Peyer's patch (tissue), 4 donors: ENCODE measurements at regions not wholly inside any gene's neighbourhood (a gene's known extent, or its start where the extent isn't known, plus 50 kb on each side); places are given as distances from the start of the nearest gene placed in this dataset.

Experiments
- POLR2A ChIP-seq, 2 donors: fragments of 450-650 bp; IDR thresholded peaks; one replicate each; pipeline ENCODE4 v1.5.1; 2017; ENCODE audit warnings: antibody characterized with exemption in 2 of 2, mild to moderate bottlenecking in 2 of 2, moderate library complexity in 2 of 2
- TF ChIP-seq, protein P1 (sequence below), 6 experiments: fragments of 450-650 bp in 4 of 6; fragments of 200-600 bp in 2 of 6; sonication (generic) in 1 of 6; IDR thresholded peaks; one replicate each; pipeline ENCODE4 v1.5.1; 2017 to 2019; ENCODE audit warnings: antibody characterized with exemption in 6 of 6, mild to moderate bottlenecking in 3 of 6, moderate library complexity in 1 of 6

DNA sequence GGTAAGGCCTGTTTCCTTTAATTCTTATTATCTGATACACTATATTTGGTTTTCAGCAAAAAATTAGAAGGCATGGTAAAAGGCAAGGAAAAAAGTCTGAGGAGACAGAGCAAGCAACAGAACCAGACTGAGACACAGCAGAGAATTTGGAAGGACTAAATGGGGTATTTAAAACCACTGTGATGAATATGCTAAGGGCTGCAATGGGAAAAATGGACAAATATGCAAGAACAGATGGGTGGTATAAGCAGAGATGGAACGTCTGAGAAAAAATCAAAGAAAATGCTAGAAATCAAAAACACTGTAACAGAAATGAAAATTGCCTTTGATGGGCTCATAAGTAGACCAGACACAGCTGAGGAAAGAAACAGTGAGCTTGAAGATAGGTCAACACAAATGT, 50.8 kb upstream of the NSMCE3 start:
- TF ChIP-seq, protein P1, sequence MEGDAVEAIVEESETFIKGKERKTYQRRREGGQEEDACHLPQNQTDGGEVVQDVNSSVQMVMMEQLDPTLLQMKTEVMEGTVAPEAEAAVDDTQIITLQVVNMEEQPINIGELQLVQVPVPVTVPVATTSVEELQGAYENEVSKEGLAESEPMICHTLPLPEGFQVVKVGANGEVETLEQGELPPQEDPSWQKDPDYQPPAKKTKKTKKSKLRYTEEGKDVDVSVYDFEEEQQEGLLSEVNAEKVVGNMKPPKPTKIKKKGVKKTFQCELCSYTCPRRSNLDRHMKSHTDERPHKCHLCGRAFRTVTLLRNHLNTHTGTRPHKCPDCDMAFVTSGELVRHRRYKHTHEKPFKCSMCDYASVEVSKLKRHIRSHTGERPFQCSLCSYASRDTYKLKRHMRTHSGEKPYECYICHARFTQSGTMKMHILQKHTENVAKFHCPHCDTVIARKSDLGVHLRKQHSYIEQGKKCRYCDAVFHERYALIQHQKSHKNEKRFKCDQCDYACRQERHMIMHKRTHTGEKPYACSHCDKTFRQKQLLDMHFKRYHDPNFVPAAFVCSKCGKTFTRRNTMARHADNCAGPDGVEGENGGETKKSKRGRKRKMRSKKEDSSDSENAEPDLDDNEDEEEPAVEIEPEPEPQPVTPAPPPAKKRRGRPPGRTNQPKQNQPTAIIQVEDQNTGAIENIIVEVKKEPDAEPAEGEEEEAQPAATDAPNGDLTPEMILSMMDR (IDR thresholded peaks at IDR 0.05), result no peak
- TF ChIP-seq POLR2A (IDR thresholded peaks at IDR 0.05), result no peak
